ENCODE measurements at regions not wholly inside any gene's neighbourhood (a gene's known extent, or its start where the extent isn't known, plus 50 kb on each side); places are given as distances from the start of the nearest gene placed in this dataset.

- H3K27me3 ChIP-seq (ENCODE audit: control insufficient read depth, insufficient read depth, low read length): no peaks in the 10 kb centered on the region
- DNase-seq: no peak
- WGBS (ENCODE audit: insufficient coverage): 75% methylated on average over 2 of the region's 3 CpGs
Measured at GRCh38 chr12:80045594-80045993, 53.7 kb upstream of the OTOGL start.

DNA sequence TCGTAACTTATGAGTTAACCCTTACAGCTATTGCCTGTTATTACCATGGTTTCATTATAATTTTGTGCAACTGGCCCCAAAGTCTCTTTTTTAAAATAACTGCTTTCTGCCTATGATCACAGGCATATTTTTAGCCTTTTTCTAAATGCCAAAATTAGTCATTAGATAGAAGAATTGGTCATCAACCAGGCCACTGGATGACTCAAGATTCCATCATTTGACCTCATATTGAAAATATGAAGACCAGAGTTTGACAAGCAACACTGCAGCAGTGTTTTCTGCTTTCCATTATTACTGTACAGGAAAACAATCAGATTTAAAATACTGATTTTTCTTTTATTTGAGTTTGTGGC is 54.7 kb upstream of the OTOGL start:
- DNase-seq: no peak
- no peak overlapping the region for H3K27ac ChIP-seq (ENCODE audit: low read length)
- H3K36me3 ChIP-seq (ENCODE audit: control insufficient read depth, insufficient read depth, low read length): no peaks in the 10 kb centered on the region
- no CpG with 5 or more reads among the region's 1 CpG for WGBS (ENCODE audit: insufficient coverage)
- H3K4me1 ChIP-seq (ENCODE audit: control insufficient read depth, insufficient read depth, low read length): no peaks in the 10 kb centered on the region
- H3K9me3 ChIP-seq (replicated peaks; ENCODE audit: control insufficient read depth, low read depth, low read length): no peaks in the 10 kb centered on the region
- H3K4me3 ChIP-seq (ENCODE audit: low read length): no peak overlapping the region
- H3K27me3 ChIP-seq (ENCODE audit: control insufficient read depth, insufficient read depth, low read length): no peaks in the 10 kb centered on the region

More at GRCh38 chr12:80045594-80045993, 53.7 kb upstream of the OTOGL start:
- H3K4me1 ChIP-seq (ENCODE audit: control insufficient read depth, insufficient read depth, low read length): no peaks in the 10 kb centered on the region
- H3K9me3 ChIP-seq (replicated peaks; ENCODE audit: control insufficient read depth, low read depth, low read length): no peaks in the 10 kb centered on the region
- no peak overlapping the region for H3K27ac ChIP-seq (ENCODE audit: low read length)
- H3K36me3 ChIP-seq (ENCODE audit: control insufficient read depth, insufficient read depth, low read length): no peaks in the 10 kb centered on the region
- no peak overlapping the region for H3K4me3 ChIP-seq (ENCODE audit: low read length)

- Histone ChIP-seq H3K9me3 (replicated peaks; ENCODE audit: control insufficient read depth, low read depth, low read length) (no peaks in the 10 kb centered on the region), H3K27me3 (ENCODE audit: control insufficient read depth, insufficient read depth, low read length) (no peaks in the 10 kb centered on the region), H3K4me1 (ENCODE audit: control insufficient read depth, insufficient read depth, low read length) (no peaks in the 10 kb centered on the region), H3K27ac (ENCODE audit: low read length) (no peak overlapping the region), H3K36me3 (ENCODE audit: control insufficient read depth, insufficient read depth, low read length) (no peaks in the 10 kb centered on the region), H3K4me3 (ENCODE audit: low read length) (no peak overlapping the region)
- 83% methylated on average over 2 of the region's 4 CpGs for WGBS (ENCODE audit: insufficient coverage)
- DNase-seq: no peak
Measured at GRCh38 chr12:80041692-80042091, 57.6 kb upstream of the OTOGL start.

GRCh38 chr12:80041071-80041470 is 58.3 kb upstream of the OTOGL start:
- no peaks in the 10 kb centered on the region for H3K27me3 ChIP-seq (ENCODE audit: control insufficient read depth, insufficient read depth, low read length)
- no peaks in the 10 kb centered on the region for H3K4me1 ChIP-seq (ENCODE audit: control insufficient read depth, insufficient read depth, low read length)
- H3K4me3 ChIP-seq (ENCODE audit: low read length): no peak overlapping the region
- no peak overlapping the region for H3K27ac ChIP-seq (ENCODE audit: low read length)
- no peaks in the 10 kb centered on the region for H3K9me3 ChIP-seq (replicated peaks; ENCODE audit: control insufficient read depth, low read depth, low read length)
- H3K36me3 ChIP-seq (ENCODE audit: control insufficient read depth, insufficient read depth, low read length): no peaks in the 10 kb centered on the region
- 90% methylated on average over 2 of the region's 2 CpGs for WGBS (ENCODE audit: insufficient coverage)
- DNase-seq: no peak

GRCh38 chr12:80040075-80040738 is 59.1 kb upstream of the OTOGL start:
- Histone ChIP-seq H3K27me3 (ENCODE audit: control insufficient read depth, insufficient read depth, low read length) (no peaks in the 10 kb centered on the region), H3K4me3 (ENCODE audit: low read length) (no peak overlapping the region), H3K9me3 (replicated peaks; ENCODE audit: control insufficient read depth, low read depth, low read length) (no peaks in the 10 kb centered on the region), H3K4me1 (ENCODE audit: control insufficient read depth, insufficient read depth, low read length) (no peaks in the 10 kb centered on the region), H3K27ac (ENCODE audit: low read length) (no peak overlapping the region), H3K36me3 (ENCODE audit: control insufficient read depth, insufficient read depth, low read length) (no peaks in the 10 kb centered on the region)
- 86% methylated on average over 2 of the region's 8 CpGs for WGBS (ENCODE audit: insufficient coverage)
- no peak for DNase-seq

GRCh38 chr12:80038062-80038560 is 61.2 kb upstream of the OTOGL start:
- Histone ChIP-seq H3K4me1 (ENCODE audit: control insufficient read depth, insufficient read depth, low read length) (no peaks in the 10 kb centered on the region), H3K4me3 (ENCODE audit: low read length) (no peak overlapping the region), H3K27ac (ENCODE audit: low read length) (no peak overlapping the region), H3K9me3 (replicated peaks; ENCODE audit: control insufficient read depth, low read depth, low read length) (no peaks in the 10 kb centered on the region), H3K36me3 (ENCODE audit: control insufficient read depth, insufficient read depth, low read length) (no peaks in the 10 kb centered on the region), H3K27me3 (ENCODE audit: control insufficient read depth, insufficient read depth, low read length) (no peaks in the 10 kb centered on the region)
- WGBS (ENCODE audit: insufficient coverage): no CpG with 5 or more reads among the region's 4 CpGs
- DNase-seq: no peak

DNA sequence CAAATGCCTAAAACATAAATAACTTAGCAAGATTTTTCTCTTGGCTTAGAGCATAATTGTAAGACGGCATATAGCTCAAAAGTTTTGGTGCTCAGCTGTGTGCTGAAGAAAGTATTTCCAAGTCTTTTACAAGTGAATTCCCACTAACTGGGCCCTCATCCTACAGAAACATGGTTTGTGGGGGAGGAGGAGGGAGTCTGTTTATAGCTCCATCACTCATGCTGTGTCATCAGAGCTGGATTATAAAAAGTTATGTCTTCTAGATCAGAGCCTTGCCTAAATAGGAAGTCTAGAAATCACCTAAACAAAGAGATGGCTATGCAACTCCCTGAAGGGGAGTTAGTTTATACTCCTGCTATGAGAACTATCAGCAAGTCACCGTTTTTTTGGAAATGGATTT is 65.9 kb upstream of the OTOGL start:
- Histone ChIP-seq H3K27ac (ENCODE audit: low read length) (peak overlapping the region; percentile 39), H3K4me1 (ENCODE audit: control insufficient read depth, insufficient read depth, low read length) (no peaks in the 10 kb centered on the region), H3K36me3 (ENCODE audit: control insufficient read depth, insufficient read depth, low read length) (no peaks in the 10 kb centered on the region), H3K9me3 (replicated peaks; ENCODE audit: control insufficient read depth, low read depth, low read length) (no peaks in the 10 kb centered on the region), H3K4me3 (ENCODE audit: low read length) (no peak overlapping the region), H3K27me3 (ENCODE audit: control insufficient read depth, insufficient read depth, low read length) (no peaks in the 10 kb centered on the region)
- peak; percentile 86 for DNase-seq
- whole genome bisulfite sequencing (ENCODE audit: insufficient coverage): no CpG with 5 or more reads among the region's 2 CpGs

- Histone ChIP-seq H3K36me3 (ENCODE audit: control insufficient read depth, insufficient read depth, low read length) (no peaks in the 10 kb centered on the region), H3K4me1 (ENCODE audit: control insufficient read depth, insufficient read depth, low read length) (no peaks in the 10 kb centered on the region), H3K9me3 (replicated peaks; ENCODE audit: control insufficient read depth, low read depth, low read length) (no peaks in the 10 kb centered on the region), H3K27me3 (ENCODE audit: control insufficient read depth, insufficient read depth, low read length) (no peaks in the 10 kb centered on the region), H3K4me3 (ENCODE audit: low read length) (no peak overlapping the region), H3K27ac (ENCODE audit: low read length) (peak overlapping the region; percentile 39)
- peak; percentile 80 for DNase-seq
- no CpG with 5 or more reads among the region's 1 CpG for WGBS (ENCODE audit: insufficient coverage)
Measured at GRCh38 chr12:80032946-80033345, 66.4 kb upstream of the OTOGL start.

- no peaks in the 10 kb centered on the region for H3K9me3 ChIP-seq (replicated peaks; ENCODE audit: control insufficient read depth, low read depth, low read length)
- DNase-seq: no peak
- no peaks in the 10 kb centered on the region for H3K27me3 ChIP-seq (ENCODE audit: control insufficient read depth, insufficient read depth, low read length)
- no peak overlapping the region for H3K4me3 ChIP-seq (ENCODE audit: low read length)
- H3K27ac ChIP-seq (ENCODE audit: low read length): no peak overlapping the region
- H3K4me1 ChIP-seq (ENCODE audit: control insufficient read depth, insufficient read depth, low read length): no peaks in the 10 kb centered on the region
- WGBS (ENCODE audit: insufficient coverage): 100% methylated on average over 1 of the region's 1 CpG
- H3K36me3 ChIP-seq (ENCODE audit: control insufficient read depth, insufficient read depth, low read length): no peaks in the 10 kb centered on the region
Measured at GRCh38 chr12:80031229-80031628, 68.1 kb upstream of the OTOGL start.

GRCh38 chr12:80025638-80026037 is 73.7 kb upstream of the OTOGL start:
- H3K27ac ChIP-seq (ENCODE audit: low read length): no peak overlapping the region
- no peaks in the 10 kb centered on the region for H3K36me3 ChIP-seq (ENCODE audit: control insufficient read depth, insufficient read depth, low read length)
- H3K4me3 ChIP-seq (ENCODE audit: low read length): no peak overlapping the region
- no peaks in the 10 kb centered on the region for H3K27me3 ChIP-seq (ENCODE audit: control insufficient read depth, insufficient read depth, low read length)
- DNase-seq: no peak
- H3K4me1 ChIP-seq (ENCODE audit: control insufficient read depth, insufficient read depth, low read length): no peaks in the 10 kb centered on the region
- H3K9me3 ChIP-seq (replicated peaks; ENCODE audit: control insufficient read depth, low read depth, low read length): no peaks in the 10 kb centered on the region

- H3K36me3 ChIP-seq (ENCODE audit: control insufficient read depth, insufficient read depth, low read length): no peaks in the 10 kb centered on the region
- H3K4me1 ChIP-seq (ENCODE audit: control insufficient read depth, insufficient read depth, low read length): no peaks in the 10 kb centered on the region
- H3K27ac ChIP-seq (ENCODE audit: low read length): no peak overlapping the region
- no CpG with 5 or more reads among the region's 5 CpGs for WGBS (ENCODE audit: insufficient coverage)
- DNase-seq: no peak
- no peaks in the 10 kb centered on the region for H3K9me3 ChIP-seq (replicated peaks; ENCODE audit: control insufficient read depth, low read depth, low read length)
- H3K4me3 ChIP-seq (ENCODE audit: low read length): no peak overlapping the region
- no peaks in the 10 kb centered on the region for H3K27me3 ChIP-seq (ENCODE audit: control insufficient read depth, insufficient read depth, low read length)
Measured at GRCh38 chr12:80019691-80020090, 79.6 kb upstream of the OTOGL start.
